ENCODE measurements at regions not wholly inside any gene's neighbourhood (a gene's known extent, or its start where the extent isn't known, plus 50 kb on each side); places are given as distances from the start of the nearest gene placed in this dataset.

- TF ChIP-seq POLR2A (IDR thresholded peaks at IDR 0.05), result no peak
- no peak for TF ChIP-seq CTCF (IDR thresholded peaks at IDR 0.05)
Observed at GRCh38 chr11:114816791-114817190, 138.5 kb downstream of the NXPE2 start.

Measured in Peyer's patch (tissue), 4 donors.